IgD-negative memory B cell (primary cell): ENCODE measurements at regions not wholly inside any gene's neighbourhood (a gene's known extent, or its start where the extent isn't known, plus 50 kb on each side); places are given as distances from the start of the nearest gene placed in this dataset.

Source experiments
- H3K27ac Mint-ChIP-seq, 3 donors: one replicate each; pipeline ENCODE4 v1.8.0; 2020 to 2022; ENCODE audit warnings: mild to moderate bottlenecking in 3 of 3, mixed read lengths in 3 of 3, moderate library complexity in 1 of 3
- H3K27me3 Mint-ChIP-seq: one replicate; pipeline ENCODE4 v1.8.0; 2021; ENCODE audit warnings: mixed read lengths
- H3K36me3 Mint-ChIP-seq: one replicate; pipeline ENCODE4 v1.8.0; 2020; ENCODE audit warnings: mild to moderate bottlenecking, mixed read lengths
- H3K4me1 Mint-ChIP-seq, 3 donors: one replicate each; pipeline ENCODE4 v1.8.0; 2020 to 2022; ENCODE audit warnings: mixed read lengths in 3 of 3, mild to moderate bottlenecking in 1 of 3
- H3K4me3 Mint-ChIP-seq, 4 donors: one replicate each; pipeline ENCODE4 v1.8.0; 2020 to 2022; ENCODE audit warnings: mild to moderate bottlenecking in 4 of 4, mixed read lengths in 4 of 4, moderate library complexity in 3 of 4
- H3K9me3 Mint-ChIP-seq, 3 donors: one replicate each; pipeline ENCODE4 v1.8.0; 2020 to 2021; ENCODE audit warnings: mixed read lengths in 3 of 3, mild to moderate bottlenecking in 1 of 3

DNA sequence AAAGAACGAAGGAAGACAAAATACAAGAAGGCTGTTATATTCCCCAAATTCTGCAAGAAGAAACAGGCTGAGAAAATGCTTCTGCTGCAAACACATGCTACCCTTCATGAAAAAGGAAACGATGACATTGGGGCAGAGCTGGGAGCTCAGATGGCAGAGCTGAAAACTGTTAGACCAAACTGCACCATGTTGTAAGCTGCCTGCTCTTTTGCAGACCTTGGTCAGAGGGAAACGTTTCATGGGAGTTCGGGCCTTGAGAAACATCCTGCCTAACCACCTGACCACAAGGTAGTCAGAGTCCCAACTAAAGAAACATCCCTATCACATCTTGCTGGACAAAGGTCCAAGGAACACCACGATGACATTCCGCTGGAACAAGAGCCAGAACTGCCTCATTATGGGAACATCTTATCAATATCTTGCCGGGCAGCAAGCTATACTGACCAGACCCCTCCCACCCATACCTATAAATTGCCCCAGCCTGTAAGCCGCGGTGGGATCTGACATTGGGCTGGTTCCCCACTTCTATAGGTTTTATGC lies 110.7 kb upstream of the CTSC start:
- Mint-ChIP-seq H3K9me3 (peaks cover 0 to 2% (median 0%) of the 10 kb centered on the region in 3 donors), H3K27ac (no peak overlapping the region), H3K36me3 (no peaks in the 10 kb centered on the region), H3K4me3 (no peak overlapping the region), H3K4me1 (no peaks in the 10 kb centered on the region), H3K27me3 (no peaks in the 10 kb centered on the region)

GRCh38 chr11:88447281-88447680 lies 109.7 kb upstream of the CTSC start:
- no peaks in the 10 kb centered on the region for H3K36me3 Mint-ChIP-seq
- no peak overlapping the region for H3K27ac Mint-ChIP-seq
- no peak overlapping the region for H3K4me3 Mint-ChIP-seq
- H3K27me3 Mint-ChIP-seq, result no peaks in the 10 kb centered on the region
- H3K9me3 Mint-ChIP-seq, result peaks cover 0 to 2% (median 0%) of the 10 kb centered on the region in 3 donors
- H3K4me1 Mint-ChIP-seq, result no peaks in the 10 kb centered on the region

- Mint-ChIP-seq H3K27me3 (no peaks in the 10 kb centered on the region), H3K27ac (no peak overlapping the region), H3K4me3 (no peak overlapping the region), H3K36me3 (no peaks in the 10 kb centered on the region), H3K9me3 (no peaks in the 10 kb centered on the region), H3K4me1 (peaks cover 0 to 9% (median 2%) of the 10 kb centered on the region in 3 donors)
Measured at GRCh38 chr11:88439356-88439755, 101.8 kb upstream of the CTSC start.

DNA sequence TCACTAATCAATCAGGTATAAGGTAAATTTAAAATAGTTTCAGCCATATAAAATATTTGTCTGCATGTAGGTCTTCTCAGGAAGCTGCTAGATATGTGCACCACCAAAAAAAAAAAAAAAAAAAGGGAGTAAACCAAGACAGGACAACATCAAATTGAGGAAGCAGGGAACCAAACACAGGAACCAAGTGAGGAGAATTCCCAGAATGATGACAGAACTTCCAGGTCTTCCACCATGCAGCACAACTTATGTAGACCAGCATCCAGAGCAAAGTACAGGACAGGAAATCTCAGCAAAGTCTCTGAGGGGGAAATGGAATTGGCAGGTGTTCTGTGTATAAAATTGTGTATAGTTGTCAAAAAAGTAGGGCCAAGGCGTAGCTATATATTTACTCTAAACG lies 101.2 kb upstream of the CTSC start:
- Mint-ChIP-seq H3K4me1 (peaks cover 0 to 9% (median 2%) of the 10 kb centered on the region in 3 donors), H3K4me3 (no peak overlapping the region), H3K27me3 (no peaks in the 10 kb centered on the region), H3K36me3 (no peaks in the 10 kb centered on the region), H3K9me3 (no peaks in the 10 kb centered on the region), H3K27ac (no peak overlapping the region)

DNA sequence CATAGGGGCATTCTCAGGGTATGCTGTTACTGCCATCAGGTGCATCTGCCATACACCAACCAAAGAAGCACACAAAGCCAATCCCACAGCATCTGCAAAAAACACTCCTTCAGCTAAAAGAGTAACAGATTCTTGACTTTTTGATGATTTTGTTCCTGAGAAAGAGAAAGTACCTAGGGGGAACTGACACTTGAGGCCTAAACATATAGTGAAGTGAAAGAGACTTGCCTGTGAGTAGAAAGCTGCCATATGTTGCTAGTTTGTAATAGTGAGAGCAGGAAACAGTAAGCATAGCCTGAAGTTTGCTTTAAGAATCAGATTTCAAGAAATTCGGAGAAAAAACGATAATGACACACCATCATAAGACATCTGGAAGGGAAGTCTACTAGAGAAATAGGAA lies 97.9 kb upstream of the CTSC start:
- H3K27ac Mint-ChIP-seq, result no peak overlapping the region
- no peaks in the 10 kb centered on the region for H3K36me3 Mint-ChIP-seq
- no peaks in the 10 kb centered on the region for H3K9me3 Mint-ChIP-seq
- peaks cover 0 to 9% (median 2%) of the 10 kb centered on the region in 3 donors for H3K4me1 Mint-ChIP-seq
- no peaks in the 10 kb centered on the region for H3K27me3 Mint-ChIP-seq
- peak overlapping the region in 1 of 4 donors; percentile 14 for H3K4me3 Mint-ChIP-seq

DNA sequence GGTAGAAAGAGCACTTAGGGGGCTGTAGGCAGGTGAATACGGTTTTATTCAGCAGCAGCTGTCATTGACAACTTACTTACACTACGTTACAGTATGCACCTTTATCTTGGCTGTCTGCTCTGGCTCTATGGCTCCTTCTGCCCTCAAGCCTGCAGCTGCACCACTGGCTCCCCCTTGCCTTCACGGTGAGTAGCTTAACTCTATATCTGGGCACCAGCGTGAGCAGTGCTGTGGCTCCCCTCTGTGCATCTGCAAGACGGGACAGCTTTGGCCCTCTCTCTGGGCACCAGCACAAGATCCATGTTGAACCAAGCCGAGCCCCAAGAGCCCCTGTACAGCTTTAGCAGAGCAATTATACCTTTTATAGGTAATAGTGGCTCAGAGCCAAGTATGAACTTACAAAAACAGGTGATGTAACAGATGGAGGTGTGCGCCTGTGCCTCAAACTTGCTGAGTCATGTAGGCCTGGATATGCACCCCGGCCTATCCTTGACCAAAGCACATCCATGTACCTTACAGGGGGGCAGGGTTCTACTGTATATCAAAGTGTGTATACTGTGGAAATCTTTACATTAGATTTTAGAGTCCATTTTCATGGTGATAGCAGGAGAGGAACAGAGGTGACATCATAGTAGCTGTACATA lies 96.9 kb upstream of the CTSC start:
- H3K27me3 Mint-ChIP-seq, result no peaks in the 10 kb centered on the region
- peaks cover 0 to 9% (median 2%) of the 10 kb centered on the region in 3 donors for H3K4me1 Mint-ChIP-seq
- H3K36me3 Mint-ChIP-seq, result no peaks in the 10 kb centered on the region
- H3K4me3 Mint-ChIP-seq, result no peak overlapping the region
- H3K9me3 Mint-ChIP-seq, result no peaks in the 10 kb centered on the region
- H3K27ac Mint-ChIP-seq, result peak overlapping the region in 1 of 3 donors; percentile 93

DNA sequence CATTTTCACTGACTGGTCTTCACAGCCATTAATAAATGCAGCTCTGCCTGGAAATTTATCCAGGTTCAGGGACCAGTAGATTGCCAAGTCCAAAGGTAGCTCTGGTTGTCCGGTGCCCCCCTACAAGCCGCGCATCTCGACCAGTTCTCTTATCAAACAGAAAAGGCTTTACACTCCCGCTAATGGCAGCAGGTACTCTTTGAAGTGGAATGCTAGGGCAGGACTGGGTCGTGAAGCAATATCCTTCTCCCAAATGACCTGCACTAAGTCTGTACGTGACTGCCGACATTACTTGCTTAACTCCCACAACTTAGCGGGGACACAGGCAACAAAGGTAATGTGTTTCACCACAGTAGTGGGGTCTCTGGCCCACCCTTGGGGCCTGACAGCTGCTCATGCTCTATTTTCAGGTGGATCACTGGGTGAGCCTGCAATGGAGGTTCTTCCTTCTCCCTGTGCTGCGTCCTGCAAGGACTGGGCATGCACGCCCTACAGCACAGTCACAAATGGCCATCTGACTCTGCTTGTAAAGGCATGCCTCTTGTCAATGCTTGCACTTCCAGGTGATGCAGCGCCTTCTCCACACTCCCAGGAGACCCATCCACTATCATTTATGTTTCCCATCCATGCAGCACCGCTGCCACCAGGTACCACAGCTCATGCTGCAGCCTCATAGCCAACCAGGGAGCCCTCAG lies 96.1 kb upstream of the CTSC start:
- H3K27ac Mint-ChIP-seq, result peak overlapping the region in 1 of 3 donors; percentile 93
- peaks cover 0 to 9% (median 2%) of the 10 kb centered on the region in 3 donors for H3K4me1 Mint-ChIP-seq
- no peaks in the 10 kb centered on the region for H3K36me3 Mint-ChIP-seq
- H3K27me3 Mint-ChIP-seq, result no peaks in the 10 kb centered on the region
- H3K4me3 Mint-ChIP-seq, result no peak overlapping the region
- no peaks in the 10 kb centered on the region for H3K9me3 Mint-ChIP-seq

GRCh38 chr11:88431675-88432341 lies 94.3 kb upstream of the CTSC start:
- H3K4me1 Mint-ChIP-seq, result peaks cover 0 to 5% (median 2%) of the 10 kb centered on the region in 3 donors
- H3K9me3 Mint-ChIP-seq, result no peaks in the 10 kb centered on the region
- no peaks in the 10 kb centered on the region for H3K36me3 Mint-ChIP-seq
- no peak overlapping the region for H3K27ac Mint-ChIP-seq
- peak overlapping the region in 1 of 4 donors; percentile 34 for H3K4me3 Mint-ChIP-seq
- no peaks in the 10 kb centered on the region for H3K27me3 Mint-ChIP-seq

- Mint-ChIP-seq H3K4me1 (no peaks in the 10 kb centered on the region), H3K27me3 (no peaks in the 10 kb centered on the region), H3K4me3 (no peak overlapping the region)
Measured at GRCh38 chr11:88428959-88429358, 91.4 kb upstream of the CTSC start.

DNA sequence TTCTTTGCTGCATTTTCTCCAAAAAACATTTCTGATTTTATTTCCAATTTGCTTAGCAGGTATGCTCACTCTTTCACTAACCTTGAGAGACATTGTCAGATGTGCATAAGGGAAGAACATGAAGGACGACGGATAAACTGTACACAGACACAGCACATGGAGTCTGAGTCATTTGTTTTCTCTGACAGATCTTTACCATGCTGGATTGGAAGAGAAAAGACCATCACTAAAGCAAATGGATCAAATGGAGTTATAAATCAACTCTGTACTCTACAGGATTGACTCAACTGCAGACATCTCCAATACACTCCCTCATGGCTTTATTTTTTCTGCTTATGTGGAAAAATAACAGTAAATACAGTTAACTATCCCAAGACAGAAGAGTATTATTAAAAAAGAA lies 90.2 kb upstream of the CTSC start:
- Mint-ChIP-seq H3K27me3 (no peaks in the 10 kb centered on the region), H3K4me1 (no peaks in the 10 kb centered on the region), H3K36me3 (no peaks in the 10 kb centered on the region), H3K9me3 (no peaks in the 10 kb centered on the region), H3K4me3 (no peak overlapping the region), H3K27ac (no peak overlapping the region)

More at GRCh38 chr11:88428959-88429358, 91.4 kb upstream of the CTSC start:
- Mint-ChIP-seq H3K36me3 (no peaks in the 10 kb centered on the region), H3K9me3 (no peaks in the 10 kb centered on the region), H3K27ac (no peak overlapping the region)

- no peaks in the 10 kb centered on the region for H3K9me3 Mint-ChIP-seq
- H3K27ac Mint-ChIP-seq, result peak overlapping the region in 1 of 3 donors; percentile 0
- no peaks in the 10 kb centered on the region for H3K4me1 Mint-ChIP-seq
- no peak overlapping the region for H3K4me3 Mint-ChIP-seq
- no peaks in the 10 kb centered on the region for H3K27me3 Mint-ChIP-seq
- no peaks in the 10 kb centered on the region for H3K36me3 Mint-ChIP-seq
Measured at GRCh38 chr11:88424881-88425280, 87.3 kb upstream of the CTSC start.

DNA sequence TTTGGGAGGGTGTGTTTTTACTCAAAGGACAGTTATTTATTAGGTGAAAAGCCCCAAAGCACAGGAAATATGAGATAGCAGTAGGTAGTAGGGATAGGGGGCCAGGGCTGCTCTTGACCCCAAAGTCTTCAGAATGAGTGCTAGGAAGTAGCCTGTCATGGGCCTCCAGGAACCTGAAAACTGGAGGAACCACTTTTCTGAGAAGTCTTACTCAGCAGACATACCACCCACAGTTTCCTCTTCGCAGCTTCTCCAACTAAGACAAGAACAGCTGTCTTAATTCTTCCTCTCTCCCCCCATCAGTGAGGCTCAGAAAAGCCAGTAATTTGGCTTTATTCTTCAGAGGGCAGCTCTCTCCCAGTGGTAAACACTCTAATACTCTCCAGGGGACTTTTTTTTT lies 84.0 kb upstream of the CTSC start:
- H3K9me3 Mint-ChIP-seq, result no peaks in the 10 kb centered on the region
- no peak overlapping the region for H3K27ac Mint-ChIP-seq
- no peaks in the 10 kb centered on the region for H3K27me3 Mint-ChIP-seq
- H3K36me3 Mint-ChIP-seq, result no peaks in the 10 kb centered on the region
- H3K4me3 Mint-ChIP-seq, result no peak overlapping the region
- no peaks in the 10 kb centered on the region for H3K4me1 Mint-ChIP-seq

GRCh38 chr11:88420165-88420791 lies 82.7 kb upstream of the CTSC start:
- Mint-ChIP-seq H3K27me3 (no peaks in the 10 kb centered on the region), H3K9me3 (no peaks in the 10 kb centered on the region), H3K27ac (peak overlapping the region in 1 of 3 donors; percentile 4), H3K4me3 (no peak overlapping the region), H3K36me3 (no peaks in the 10 kb centered on the region), H3K4me1 (no peaks in the 10 kb centered on the region)

DNA sequence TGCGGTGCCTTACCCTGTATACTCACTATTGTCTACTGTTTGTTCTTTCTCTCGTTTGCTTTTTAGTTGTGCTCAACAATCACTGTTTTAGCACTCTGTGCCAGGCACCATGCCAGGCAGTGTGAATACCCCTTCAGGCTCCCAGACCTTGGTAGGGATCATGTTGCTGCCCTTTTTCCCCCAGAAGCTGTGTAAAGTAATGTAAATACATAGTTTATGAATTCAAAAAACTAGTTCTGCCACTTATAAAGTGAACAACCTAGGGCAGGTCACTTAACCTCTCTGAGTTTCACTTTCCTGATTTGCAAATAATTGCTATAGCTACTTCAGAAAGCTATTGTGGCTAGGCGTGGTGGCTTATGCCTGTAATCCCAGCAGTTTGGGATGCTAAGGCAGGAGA lies 81.0 kb upstream of the CTSC start:
- no peaks in the 10 kb centered on the region for H3K9me3 Mint-ChIP-seq
- no peak overlapping the region for H3K27ac Mint-ChIP-seq
- H3K4me3 Mint-ChIP-seq, result no peak overlapping the region
- peaks cover 0 to 6% (median 5%) of the 10 kb centered on the region in 3 donors for H3K4me1 Mint-ChIP-seq
- no peaks in the 10 kb centered on the region for H3K36me3 Mint-ChIP-seq
- H3K27me3 Mint-ChIP-seq, result peaks cover 2% of the 10 kb centered on the region

DNA sequence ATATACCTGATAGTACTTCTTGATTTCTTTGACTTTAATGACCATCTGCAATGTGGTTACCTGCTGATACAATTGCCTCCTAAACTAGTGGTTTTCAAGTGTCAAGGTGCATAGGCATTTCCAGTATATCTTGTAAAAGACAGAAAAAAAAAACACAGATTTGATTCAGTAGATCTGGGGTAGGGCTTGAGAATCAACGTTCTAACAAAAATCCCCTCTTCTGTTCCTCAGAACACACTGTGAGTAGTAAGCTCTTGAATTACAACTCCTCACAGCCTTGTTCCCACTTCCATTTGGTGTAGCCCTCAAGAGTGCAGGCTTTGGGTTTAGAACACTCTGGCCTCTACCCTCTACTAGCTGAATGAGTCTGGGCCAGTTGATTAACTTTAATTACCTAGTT lies 78.0 kb upstream of the CTSC start:
- Mint-ChIP-seq H3K27ac (no peak overlapping the region), H3K9me3 (no peaks in the 10 kb centered on the region), H3K4me1 (peaks cover 0 to 6% (median 5%) of the 10 kb centered on the region in 3 donors), H3K27me3 (peaks cover 2% of the 10 kb centered on the region), H3K36me3 (peaks cover 2% of the 10 kb centered on the region), H3K4me3 (no peak overlapping the region)
